Heart left ventricle (tissue), 13 donors: ENCODE measurements at regions not wholly inside any gene's neighbourhood (a gene's known extent, or its start where the extent isn't known, plus 50 kb on each side); places are given as distances from the start of the nearest gene placed in this dataset.

Experiments
- CTCF ChIP-seq, 12 donors: fragments of 200-600 bp; sonication (generic) in 4 of 12; IDR thresholded peaks; one replicate each; pipeline versions ENCODE4 v1.5.0 to v1.8.0; 2018 to 2022; ENCODE audit warnings: antibody characterized with exemption in 12 of 12, mild to moderate bottlenecking in 5 of 12
- POLR2A ChIP-seq, 2 donors: fragments of 450-650 bp; IDR thresholded peaks; one replicate each; pipeline ENCODE4 v1.6.1; 2017; ENCODE audit warnings: antibody characterized with exemption in 2 of 2, mild to moderate bottlenecking in 2 of 2, moderate library complexity in 2 of 2
- donor health status: ischemic (EF 13 %, LVEDD 7.1; RV severe dilation, severe dysfunction).
- donor health status: DM: no; HTN: yes; CAD: no.
- donor health status: DM: no; HTN: no; CAD: no.
- donor health status: ischemic (EF 25% LVEDD 6.9; RV normal size, moderate dysfunction).
- donor health status: ischemic (EF 25% LVEDD 5.7; RV mildly dilated, moderate dysfunction).
- donor health status: ischemic (EF 35%, LVEDD 5.7; RV mildly dilated, moderate dysfunction).
- donor health status: nonischemic (EF 11% LVEDD 7.7; RV severe dilation, severe dysfunction).
- donor health status: DM: yes; HTN: yes; CAD: no.
- donor health status: PGD.
- donor health status: ischemic (EF 29% LVEDD 5.4; RV normal size, mild dysfunction).
- donor health status: nonischemic (EF 23%, LVEDD 6.1; RV moderate dilation, normal function).

- no peak for TF ChIP-seq POLR2A (IDR thresholded peaks at IDR 0.05)
- TF ChIP-seq CTCF (IDR thresholded peaks at IDR 0.05) = no peak
Observed at GRCh38 chr20:24736131-24736843, 212.8 kb upstream of the CST7 start.
